SK-N-SH treated with all-trans-retinoic acid at 6 μM for 48 hours (cell line): ENCODE measurements at regions not wholly inside any gene's neighbourhood (a gene's known extent, or its start where the extent isn't known, plus 50 kb on each side); places are given as distances from the start of the nearest gene placed in this dataset.

ENCODE experiments used
- ATAC-seq: fragments of 200-7000 bp; cut with Tn5 transposase; 3 replicates; pipeline ENCODE4 v1.9.1; 2020; ENCODE audit warnings: mild to moderate bottlenecking, moderate library complexity
- ARNTL ChIP-seq: fragments of 450-650 bp; formaldehyde crosslinking; IDR thresholded peaks from 2 replicates; pipeline ENCODE4 v1.5.0; 2020; ENCODE audit warnings: low read depth, mild to moderate bottlenecking, moderate library complexity, borderline replicate concordance
- BACH2 ChIP-seq: fragments of 250-450 bp; sonication (Bioruptor Pico); IDR thresholded peaks from 2 replicates; pipeline ENCODE4 v1.9.0; 2021; ENCODE audit warnings: mild to moderate bottlenecking, borderline replicate concordance
- CSDC2 ChIP-seq: fragments of 250-450 bp; sonication (Bioruptor Pico); IDR thresholded peaks from 2 replicates; pipeline ENCODE4 v1.5.0; 2020; ENCODE audit warnings: mild to moderate bottlenecking, moderate library complexity
- GLIS3 ChIP-seq: fragments of 250-450 bp; sonication (Bioruptor Pico); IDR thresholded peaks from 2 replicates; pipeline ENCODE4 v1.5.0; 2020; ENCODE audit warnings: mild to moderate bottlenecking, moderate library complexity
- ISL1 ChIP-seq: fragments of 250-450 bp; sonication (Bioruptor Pico); IDR thresholded peaks from 2 replicates; pipeline ENCODE4 v2.1.2; 2022; ENCODE audit warnings: mild to moderate bottlenecking, moderate library complexity
- OSR1 ChIP-seq: fragments of 250-450 bp; sonication (Bioruptor Pico); IDR thresholded peaks from 2 replicates; pipeline ENCODE4 v1.8.0; 2022; ENCODE audit warnings: moderate library complexity, mild to moderate bottlenecking, inconsistent platforms
- PPARA ChIP-seq: fragments of 250-450 bp; sonication (Bioruptor Pico); IDR thresholded peaks from 2 replicates; pipeline ENCODE4 v1.5.0; 2020; ENCODE audit warnings: mild to moderate bottlenecking, borderline replicate concordance
- RARB ChIP-seq: fragments of 250-450 bp; sonication (Bioruptor Pico); IDR thresholded peaks from 2 replicates; pipeline ENCODE4 v1.8.0; 2021; ENCODE audit warnings: mild to moderate bottlenecking, moderate library complexity
- SNAI2 ChIP-seq: fragments of 250-450 bp; sonication (Bioruptor Pico); IDR thresholded peaks from 2 replicates; pipeline ENCODE4 v1.5.0; 2020; ENCODE audit warnings: mild to moderate bottlenecking, moderate library complexity
- TCF4 ChIP-seq: fragments of 250-450 bp; sonication (Bioruptor Pico); IDR thresholded peaks from 2 replicates; pipeline ENCODE4 v1.8.0; 2021; ENCODE audit warnings: mild to moderate bottlenecking, moderate library complexity, borderline replicate concordance
- TOX ChIP-seq: fragments of 250-450 bp; sonication (Bioruptor Pico); IDR thresholded peaks from 2 replicates; pipeline ENCODE4 v1.8.0; 2021; ENCODE audit warnings: mild to moderate bottlenecking, moderate library complexity, borderline replicate concordance
- ZC3H10 ChIP-seq: fragments of 250-450 bp; sonication (Bioruptor Pico); IDR thresholded peaks from 2 replicates; pipeline ENCODE4 v1.5.1; 2021; ENCODE audit warnings: mild to moderate bottlenecking, moderate library complexity
- ZFP3 ChIP-seq: fragments of 250-450 bp; sonication (Bioruptor Pico); IDR thresholded peaks from 2 replicates; pipeline ENCODE4 v1.5.0; 2020; ENCODE audit warnings: mild to moderate bottlenecking, moderate library complexity
- ZFP30 ChIP-seq: fragments of 450-650 bp; formaldehyde crosslinking; IDR thresholded peaks from 2 replicates; pipeline ENCODE4 v1.5.0; 2022; ENCODE audit warnings: mild to moderate bottlenecking, moderate library complexity
- ZNF565 ChIP-seq: fragments of 450-650 bp; formaldehyde crosslinking; conservative IDR thresholded peaks from 2 replicates; pipeline ENCODE4 v1.5.0; 2020; ENCODE audit warnings: low read depth, mild to moderate bottlenecking, moderate library complexity
- ZNF70 ChIP-seq: fragments of 450-650 bp; formaldehyde crosslinking; IDR thresholded peaks from 2 replicates; pipeline ENCODE4 v1.5.0; 2020; ENCODE audit warnings: mild to moderate bottlenecking, moderate library complexity
- TF ChIP-seq, protein P1 (sequence below): fragments of 250-450 bp; sonication (Bioruptor Pico); IDR thresholded peaks from 2 replicates; pipeline ENCODE4 v1.5.1; 2020; ENCODE audit warnings: low read depth, mild to moderate bottlenecking, moderate library complexity
- TF ChIP-seq, protein P2 (sequence below): fragments of 250-450 bp; sonication (Bioruptor Pico); IDR thresholded peaks from 2 replicates; pipeline ENCODE4 v1.5.1; 2021; ENCODE audit warnings: mild to moderate bottlenecking, moderate library complexity
- TF ChIP-seq, protein P3 (sequence below): fragments of 250-450 bp; sonication (Bioruptor Pico); IDR thresholded peaks from 2 replicates; pipeline ENCODE4 v1.8.0; 2020; ENCODE audit warnings: mild to moderate bottlenecking, moderate library complexity, borderline replicate concordance
- TF ChIP-seq, protein P4 (sequence below): fragments of 250-450 bp; sonication (Bioruptor Pico); IDR thresholded peaks from 2 replicates; pipeline ENCODE4 v1.5.0; 2020; ENCODE audit warnings: mild to moderate bottlenecking, moderate library complexity
- TF ChIP-seq, protein P5 (sequence below): fragments of 250-450 bp; sonication (Bioruptor Pico); IDR thresholded peaks from 2 replicates; pipeline ENCODE4 v1.8.0; 2021; ENCODE audit warnings: low read depth, mild to moderate bottlenecking, moderate library complexity, borderline replicate concordance

DNA sequence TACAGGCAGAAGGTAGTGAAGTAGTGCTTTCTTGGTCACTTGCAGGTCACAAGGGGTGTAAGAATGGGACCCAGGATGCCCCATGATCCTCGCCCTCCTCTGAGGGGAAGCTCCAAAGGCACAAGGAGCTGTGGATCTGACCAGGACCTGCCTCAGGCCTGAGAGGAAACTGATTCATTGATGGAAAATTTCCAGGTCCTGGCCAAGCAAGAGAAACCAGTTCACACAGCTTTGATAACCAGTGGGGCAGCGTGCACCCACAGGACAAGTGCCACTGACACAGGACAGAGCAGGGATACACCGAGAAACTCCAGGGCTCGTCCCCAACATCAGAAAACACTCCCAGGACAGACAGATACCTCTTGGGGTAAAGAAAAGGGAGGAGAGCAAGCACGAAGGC is 177.1 kb downstream of the RBM26 start:
- ATAC-seq, result no peak
- TF ChIP-seq ZNF565, result no peak
- TF ChIP-seq, protein P1, sequence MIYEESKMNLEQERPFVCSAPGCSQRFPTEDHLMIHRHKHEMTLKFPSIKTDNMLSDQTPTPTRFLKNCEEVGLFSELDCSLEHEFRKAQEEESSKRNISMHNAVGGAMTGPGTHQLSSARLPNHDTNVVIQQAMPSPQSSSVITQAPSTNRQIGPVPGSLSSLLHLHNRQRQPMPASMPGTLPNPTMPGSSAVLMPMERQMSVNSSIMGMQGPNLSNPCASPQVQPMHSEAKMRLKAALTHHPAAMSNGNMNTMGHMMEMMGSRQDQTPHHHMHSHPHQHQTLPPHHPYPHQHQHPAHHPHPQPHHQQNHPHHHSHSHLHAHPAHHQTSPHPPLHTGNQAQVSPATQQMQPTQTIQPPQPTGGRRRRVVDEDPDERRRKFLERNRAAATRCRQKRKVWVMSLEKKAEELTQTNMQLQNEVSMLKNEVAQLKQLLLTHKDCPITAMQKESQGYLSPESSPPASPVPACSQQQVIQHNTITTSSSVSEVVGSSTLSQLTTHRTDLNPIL (CRISPR knock-in tag), result no peak
- no peak for TF ChIP-seq TCF4
- TF ChIP-seq RARB, result no peak
- no peak for TF ChIP-seq TOX
- TF ChIP-seq CSDC2 (CRISPR knock-in tag), result no peak
- TF ChIP-seq, protein P2, sequence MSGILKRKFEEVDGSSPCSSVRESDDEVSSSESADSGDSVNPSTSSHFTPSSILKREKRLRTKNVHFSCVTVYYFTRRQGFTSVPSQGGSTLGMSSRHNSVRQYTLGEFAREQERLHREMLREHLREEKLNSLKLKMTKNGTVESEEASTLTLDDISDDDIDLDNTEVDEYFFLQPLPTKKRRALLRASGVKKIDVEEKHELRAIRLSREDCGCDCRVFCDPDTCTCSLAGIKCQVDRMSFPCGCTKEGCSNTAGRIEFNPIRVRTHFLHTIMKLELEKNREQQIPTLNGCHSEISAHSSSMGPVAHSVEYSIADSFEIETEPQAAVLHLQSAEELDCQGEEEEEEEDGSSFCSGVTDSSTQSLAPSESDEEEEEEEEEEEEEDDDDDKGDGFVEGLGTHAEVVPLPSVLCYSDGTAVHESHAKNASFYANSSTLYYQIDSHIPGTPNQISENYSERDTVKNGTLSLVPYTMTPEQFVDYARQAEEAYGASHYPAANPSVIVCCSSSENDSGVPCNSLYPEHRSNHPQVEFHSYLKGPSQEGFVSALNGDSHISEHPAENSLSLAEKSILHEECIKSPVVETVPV (CRISPR knock-in tag), result no peak
- TF ChIP-seq, protein P3, sequence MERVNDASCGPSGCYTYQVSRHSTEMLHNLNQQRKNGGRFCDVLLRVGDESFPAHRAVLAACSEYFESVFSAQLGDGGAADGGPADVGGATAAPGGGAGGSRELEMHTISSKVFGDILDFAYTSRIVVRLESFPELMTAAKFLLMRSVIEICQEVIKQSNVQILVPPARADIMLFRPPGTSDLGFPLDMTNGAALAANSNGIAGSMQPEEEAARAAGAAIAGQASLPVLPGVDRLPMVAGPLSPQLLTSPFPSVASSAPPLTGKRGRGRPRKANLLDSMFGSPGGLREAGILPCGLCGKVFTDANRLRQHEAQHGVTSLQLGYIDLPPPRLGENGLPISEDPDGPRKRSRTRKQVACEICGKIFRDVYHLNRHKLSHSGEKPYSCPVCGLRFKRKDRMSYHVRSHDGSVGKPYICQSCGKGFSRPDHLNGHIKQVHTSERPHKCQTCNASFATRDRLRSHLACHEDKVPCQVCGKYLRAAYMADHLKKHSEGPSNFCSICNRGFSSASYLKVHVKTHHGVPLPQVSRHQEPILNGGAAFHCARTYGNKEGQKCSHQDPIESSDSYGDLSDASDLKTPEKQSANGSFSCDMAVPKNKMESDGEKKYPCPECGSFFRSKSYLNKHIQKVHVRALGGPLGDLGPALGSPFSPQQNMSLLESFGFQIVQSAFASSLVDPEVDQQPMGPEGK, result no peak
- no peak for TF ChIP-seq ZNF70
- TF ChIP-seq PPARA (CRISPR knock-in tag), result no peak

DNA sequence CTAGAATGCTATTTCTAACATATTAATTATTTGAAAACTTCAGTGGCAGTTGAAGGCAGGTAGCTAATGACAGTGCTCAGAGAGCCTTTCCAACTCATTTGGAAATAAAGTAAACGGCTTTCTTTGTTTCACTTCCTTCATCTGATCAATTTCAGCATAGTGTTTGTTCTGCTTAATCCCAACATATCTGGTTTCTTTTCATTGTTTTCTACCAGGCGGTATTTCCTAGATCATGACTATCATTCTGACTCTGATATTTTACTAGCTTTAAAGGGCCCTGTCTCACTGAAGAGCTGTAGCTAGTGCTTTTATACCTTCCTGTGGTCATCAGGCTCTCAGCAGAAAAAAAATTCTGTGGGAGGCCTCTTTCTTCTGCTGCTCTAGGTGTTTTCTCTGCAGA is 178.6 kb downstream of the RBM26 start:
- TF ChIP-seq, protein P3, result no peak
- no peak for TF ChIP-seq CSDC2 (CRISPR knock-in tag)
- TF ChIP-seq ISL1 (CRISPR knock-in tag), result no peak
- TF ChIP-seq BACH2 (CRISPR knock-in tag), result no peak
- TF ChIP-seq TOX, result no peak
- TF ChIP-seq TCF4, result no peak
- TF ChIP-seq, protein P4, sequence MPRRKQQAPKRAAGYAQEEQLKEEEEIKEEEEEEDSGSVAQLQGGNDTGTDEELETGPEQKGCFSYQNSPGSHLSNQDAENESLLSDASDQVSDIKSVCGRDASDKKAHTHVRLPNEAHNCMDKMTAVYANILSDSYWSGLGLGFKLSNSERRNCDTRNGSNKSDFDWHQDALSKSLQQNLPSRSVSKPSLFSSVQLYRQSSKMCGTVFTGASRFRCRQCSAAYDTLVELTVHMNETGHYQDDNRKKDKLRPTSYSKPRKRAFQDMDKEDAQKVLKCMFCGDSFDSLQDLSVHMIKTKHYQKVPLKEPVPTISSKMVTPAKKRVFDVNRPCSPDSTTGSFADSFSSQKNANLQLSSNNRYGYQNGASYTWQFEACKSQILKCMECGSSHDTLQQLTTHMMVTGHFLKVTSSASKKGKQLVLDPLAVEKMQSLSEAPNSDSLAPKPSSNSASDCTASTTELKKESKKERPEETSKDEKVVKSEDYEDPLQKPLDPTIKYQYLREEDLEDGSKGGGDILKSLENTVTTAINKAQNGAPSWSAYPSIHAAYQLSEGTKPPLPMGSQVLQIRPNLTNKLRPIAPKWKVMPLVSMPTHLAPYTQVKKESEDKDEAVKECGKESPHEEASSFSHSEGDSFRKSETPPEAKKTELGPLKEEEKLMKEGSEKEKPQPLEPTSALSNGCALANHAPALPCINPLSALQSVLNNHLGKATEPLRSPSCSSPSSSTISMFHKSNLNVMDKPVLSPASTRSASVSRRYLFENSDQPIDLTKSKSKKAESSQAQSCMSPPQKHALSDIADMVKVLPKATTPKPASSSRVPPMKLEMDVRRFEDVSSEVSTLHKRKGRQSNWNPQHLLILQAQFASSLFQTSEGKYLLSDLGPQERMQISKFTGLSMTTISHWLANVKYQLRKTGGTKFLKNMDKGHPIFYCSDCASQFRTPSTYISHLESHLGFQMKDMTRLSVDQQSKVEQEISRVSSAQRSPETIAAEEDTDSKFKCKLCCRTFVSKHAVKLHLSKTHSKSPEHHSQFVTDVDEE (CRISPR knock-in tag), result no peak
- no peak for TF ChIP-seq OSR1
- no peak for TF ChIP-seq ARNTL (CRISPR knock-in tag)
- no peak for TF ChIP-seq PPARA (CRISPR knock-in tag)
- no peak for TF ChIP-seq ZFP3 (CRISPR knock-in tag)
- no peak for ATAC-seq

DNA sequence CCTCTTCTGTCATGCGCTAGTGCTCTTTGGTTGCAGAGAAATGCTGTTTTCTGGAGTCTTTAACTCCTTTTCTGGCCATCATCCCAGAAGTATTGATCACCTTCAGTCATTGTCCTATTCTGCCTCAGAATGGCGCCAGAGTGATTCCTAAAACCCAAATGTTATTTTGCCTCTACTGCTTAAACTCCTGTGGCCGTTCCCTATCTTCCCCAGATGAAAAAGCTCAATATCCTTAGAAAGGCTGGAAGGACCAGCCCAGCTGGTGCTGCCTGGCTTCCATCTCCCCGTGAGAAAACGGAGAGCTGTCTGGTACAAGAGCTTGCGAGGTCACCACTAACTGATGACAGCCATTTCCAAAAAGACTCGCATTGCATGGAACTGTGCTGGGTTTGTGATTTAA is 179.1 kb downstream of the RBM26 start:
- no peak for ATAC-seq
- no peak for TF ChIP-seq ZNF565
- no peak for TF ChIP-seq ZNF70
- no peak for TF ChIP-seq GLIS3 (CRISPR knock-in tag)
- TF ChIP-seq ARNTL (CRISPR knock-in tag), result no peak
- no peak for TF ChIP-seq PPARA (CRISPR knock-in tag)
- TF ChIP-seq, protein P5, sequence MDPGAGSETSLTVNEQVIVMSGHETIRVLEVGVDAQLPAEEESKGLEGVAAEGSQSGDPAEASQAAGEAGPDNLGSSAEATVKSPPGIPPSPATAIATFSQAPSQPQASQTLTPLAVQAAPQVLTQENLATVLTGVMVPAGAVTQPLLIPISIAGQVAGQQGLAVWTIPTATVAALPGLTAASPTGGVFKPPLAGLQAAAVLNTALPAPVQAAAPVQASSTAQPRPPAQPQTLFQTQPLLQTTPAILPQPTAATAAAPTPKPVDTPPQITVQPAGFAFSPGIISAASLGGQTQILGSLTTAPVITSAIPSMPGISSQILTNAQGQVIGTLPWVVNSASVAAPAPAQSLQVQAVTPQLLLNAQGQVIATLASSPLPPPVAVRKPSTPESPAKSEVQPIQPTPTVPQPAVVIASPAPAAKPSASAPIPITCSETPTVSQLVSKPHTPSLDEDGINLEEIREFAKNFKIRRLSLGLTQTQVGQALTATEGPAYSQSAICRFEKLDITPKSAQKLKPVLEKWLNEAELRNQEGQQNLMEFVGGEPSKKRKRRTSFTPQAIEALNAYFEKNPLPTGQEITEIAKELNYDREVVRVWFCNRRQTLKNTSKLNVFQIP (CRISPR knock-in tag), result no peak
- no peak for TF ChIP-seq ZFP3 (CRISPR knock-in tag)
- TF ChIP-seq ZC3H10, result no peak
- TF ChIP-seq RARB, result no peak
- no peak for TF ChIP-seq SNAI2
- TF ChIP-seq, protein P1 (CRISPR knock-in tag), result no peak
- no peak for TF ChIP-seq CSDC2 (CRISPR knock-in tag)
- TF ChIP-seq ZFP30 (CRISPR knock-in tag), result no peak
- TF ChIP-seq, protein P4 (CRISPR knock-in tag), result no peak
- TF ChIP-seq, all 23 proteins: peak for 0
